Gastroesophageal sphincter (tissue), 4 donors: ENCODE measurements at regions not wholly inside any gene's neighbourhood (a gene's known extent, or its start where the extent isn't known, plus 50 kb on each side); places are given as distances from the start of the nearest gene placed in this dataset.

Source experiments
- ATAC-seq: fragments of 150-250 bp; one replicate; pipeline ENCODE4 v1.9.1; 2016; ENCODE audit warnings: mild to moderate bottlenecking, moderate library complexity
- H3K27ac ChIP-seq, 4 donors: fragments of 200-600 bp; sonication (generic) in 3 of 4; 1 replicate in 3 of 4; 2 replicates in 1 of 4; pipeline ENCODE4 v1.5.1; 2016 to 2019
- H3K27me3 ChIP-seq: fragments of 200-600 bp; sonication (generic); one replicate; pipeline ENCODE4 v1.5.1; 2019
- H3K36me3 ChIP-seq, 2 donors: fragments of 200-600 bp; sonication (generic); one replicate each; pipeline ENCODE4 v1.5.1; 2019; ENCODE audit warnings: control low read depth in 1 of 2
- H3K4me1 ChIP-seq, 3 donors: fragments of 200-600 bp; sonication (generic); 1 replicate in 2 of 3; 2 replicates in 1 of 3; pipeline ENCODE4 v1.5.1; 2016 to 2019; ENCODE audit warnings: control low read depth in 2 of 3
- H3K4me3 ChIP-seq, 2 donors: fragments of 200-600 bp; sonication (generic); one replicate each; pipeline ENCODE4 v1.5.1; 2019; ENCODE audit warnings: mild to moderate bottlenecking in 1 of 2, moderate library complexity in 1 of 2
- H3K9me3 ChIP-seq, 3 donors: fragments of 200-600 bp; sonication (generic); one replicate each; pipeline ENCODE4 v1.5.1; 2017 to 2019; ENCODE audit warnings: control low read depth in 2 of 3
- CTCF ChIP-seq, 4 experiments: fragments of 200-600 bp in 2 of 4; fragments of 450-650 bp in 2 of 4; sonication (generic) in 1 of 4; IDR thresholded peaks; one replicate each; pipeline ENCODE4 v1.5.1; 2017 to 2019; ENCODE audit warnings: antibody characterized with exemption in 4 of 4, mild to moderate bottlenecking in 2 of 4, moderate library complexity in 2 of 4
- EP300 ChIP-seq: sonication (generic); formaldehyde crosslinking; IDR thresholded peaks from one replicate; pipeline ENCODE4 v1.6.1; 2017; ENCODE audit warnings: antibody characterized with exemption, mild to moderate bottlenecking
- POLR2A ChIP-seq, 2 donors: fragments of 450-650 bp; IDR thresholded peaks; one replicate each; pipeline ENCODE4 v1.6.1; 2017; ENCODE audit warnings: antibody characterized with exemption in 2 of 2, mild to moderate bottlenecking in 2 of 2, moderate library complexity in 1 of 2
- POLR2AphosphoS5 ChIP-seq: sonication (generic); formaldehyde crosslinking; IDR thresholded peaks from one replicate; pipeline ENCODE4 v1.6.1; 2017; ENCODE audit warnings: antibody characterized with exemption
- WGBS, 2 donors: methylation state at CpG; one replicate each; pipeline ENCODE4 v1.1.5; 2018; ENCODE audit warnings: low coverage in 1 of 2; 5-methylcytosine and 5-hydroxymethylcytosine counted together

DNA sequence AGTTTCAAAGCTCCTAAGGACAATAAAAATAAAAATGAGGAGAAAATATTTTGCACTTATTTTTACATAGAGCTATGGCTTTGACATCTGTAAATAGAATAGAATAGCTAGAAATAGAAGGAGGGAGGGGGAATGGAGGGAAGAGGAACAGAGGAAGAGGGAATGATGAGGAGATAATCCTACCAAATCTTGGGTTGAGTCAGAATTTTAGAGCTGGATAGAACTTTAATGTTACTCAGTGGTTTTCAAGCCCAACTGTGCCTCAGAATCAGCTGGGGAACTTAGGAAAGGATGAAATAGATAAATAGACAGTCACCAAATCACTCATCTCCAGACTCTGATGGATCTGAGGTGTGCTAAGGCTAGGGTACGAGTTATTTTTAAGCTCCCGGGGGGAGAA is 190.3 kb upstream of the FREM1 start:
- Histone ChIP-seq H3K27me3 (no peaks in the 10 kb centered on the region), H3K27ac (no peak overlapping the region), H3K9me3 (no peaks in the 10 kb centered on the region), H3K4me1 (no peaks in the 10 kb centered on the region), H3K36me3 (no peaks in the 10 kb centered on the region), H3K4me3 (no peak overlapping the region)
- 50% methylated on average over 2 of the region's 2 CpGs for WGBS, 2 donors
- no peak for ATAC-seq
- no peak for TF ChIP-seq POLR2AphosphoS5
- TF ChIP-seq EP300 = no peak
- no peak for TF ChIP-seq POLR2A (IDR thresholded peaks at IDR 0.05)
- TF ChIP-seq CTCF (IDR thresholded peaks at IDR 0.05) = no peak

- no peaks in the 10 kb centered on the region for H3K4me1 ChIP-seq
- no peaks in the 10 kb centered on the region for H3K36me3 ChIP-seq
- WGBS, 2 donors = 82 to 89% methylated on average over 2 of the region's 2 CpGs
- TF ChIP-seq POLR2A (IDR thresholded peaks at IDR 0.05) (no peak), CTCF (IDR thresholded peaks at IDR 0.05) (no peak), POLR2AphosphoS5 (no peak), EP300 (no peak)
- H3K27me3 ChIP-seq = no peaks in the 10 kb centered on the region
- H3K4me3 ChIP-seq = no peak overlapping the region
- no peak overlapping the region for H3K27ac ChIP-seq
- ATAC-seq = no peak
- H3K9me3 ChIP-seq = no peaks in the 10 kb centered on the region
Observed at GRCh38 chr9:15096972-15097371, 186.7 kb upstream of the FREM1 start.

- ATAC-seq = no peak
- H3K27me3 ChIP-seq = no peaks in the 10 kb centered on the region
- no peak for TF ChIP-seq EP300
- no peak for TF ChIP-seq CTCF (IDR thresholded peaks at IDR 0.05)
- no peak for TF ChIP-seq POLR2A (IDR thresholded peaks at IDR 0.05)
- TF ChIP-seq POLR2AphosphoS5 = no peak
- H3K36me3 ChIP-seq = no peaks in the 10 kb centered on the region
- WGBS, 2 donors = 53 to 81% methylated on average over 2 to 3 of the region's 3 CpGs
- no peak overlapping the region for H3K27ac ChIP-seq
- H3K9me3 ChIP-seq = no peaks in the 10 kb centered on the region
- H3K4me3 ChIP-seq = no peak overlapping the region
- H3K4me1 ChIP-seq = no peaks in the 10 kb centered on the region
Observed at GRCh38 chr9:15086778-15087324, 176.6 kb upstream of the FREM1 start.

DNA sequence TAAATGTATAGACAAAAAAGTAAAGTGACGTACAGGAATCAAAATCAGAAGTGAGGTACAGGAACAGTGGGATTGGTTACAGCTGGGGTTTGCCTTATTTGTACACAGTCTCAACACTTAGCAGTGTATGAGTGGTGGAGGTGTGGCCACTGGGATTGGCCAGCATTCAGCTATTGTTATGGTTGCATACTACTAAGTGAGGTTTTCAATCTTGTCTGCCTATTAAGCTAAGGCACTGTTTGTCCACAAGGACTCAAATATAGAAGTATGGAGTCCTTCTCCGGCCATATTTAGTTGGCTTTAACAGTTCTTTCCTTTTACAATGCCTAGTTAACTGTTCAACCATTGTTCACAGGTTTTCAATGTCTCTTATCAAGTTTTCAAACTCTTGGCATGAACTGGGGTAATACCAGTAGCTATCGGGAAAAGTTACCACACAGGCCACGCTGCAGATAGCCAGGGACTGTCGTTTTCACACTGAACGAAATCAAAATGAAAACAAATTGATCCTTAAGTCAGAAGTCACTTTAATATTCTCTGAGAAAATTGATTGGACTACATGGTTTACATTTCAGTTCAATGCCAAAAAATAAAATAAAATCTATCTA is 176.0 kb upstream of the FREM1 start:
- no peaks in the 10 kb centered on the region for H3K27me3 ChIP-seq
- no peak overlapping the region for H3K4me3 ChIP-seq
- 65 to 74% methylated on average over 6 of the region's 6 CpGs for WGBS, 2 donors
- H3K9me3 ChIP-seq = no peaks in the 10 kb centered on the region
- no peak overlapping the region for H3K27ac ChIP-seq
- TF ChIP-seq POLR2AphosphoS5 = no peak
- no peak for TF ChIP-seq EP300
- TF ChIP-seq POLR2A (IDR thresholded peaks at IDR 0.05) = no peak
- no peak for TF ChIP-seq CTCF (IDR thresholded peaks at IDR 0.05)
- ATAC-seq = no peak
- no peaks in the 10 kb centered on the region for H3K4me1 ChIP-seq
- H3K36me3 ChIP-seq = no peaks in the 10 kb centered on the region

- no peaks in the 10 kb centered on the region for H3K27me3 ChIP-seq
- H3K4me3 ChIP-seq = no peak overlapping the region
Observed at GRCh38 chr9:15081021-15081753, 171.0 kb upstream of the FREM1 start.

More at GRCh38 chr9:15081021-15081753, 171.0 kb upstream of the FREM1 start:
- H3K36me3 ChIP-seq = no peaks in the 10 kb centered on the region
- H3K27ac ChIP-seq = no peak overlapping the region
- no peaks in the 10 kb centered on the region for H3K9me3 ChIP-seq
- no peak for ATAC-seq
- H3K4me1 ChIP-seq = no peaks in the 10 kb centered on the region
- TF ChIP-seq POLR2AphosphoS5 = no peak
- no peak for TF ChIP-seq EP300
- no peak for TF ChIP-seq CTCF (IDR thresholded peaks at IDR 0.05)
- no peak for TF ChIP-seq POLR2A (IDR thresholded peaks at IDR 0.05)
- WGBS, 2 donors = 66 to 85% methylated on average over 4 of the region's 4 CpGs
